Activated naive CD8-positive, alpha-beta T cell treated with anti-CD3 and anti-CD28 coated beads, Interleukin-2, amount 10 ng/mL, durations not matched to agents 7 days and 5 days (primary cell): ENCODE measurements at regions not wholly inside any gene's neighbourhood (a gene's known extent, or its start where the extent isn't known, plus 50 kb on each side); places are given as distances from the start of the nearest gene placed in this dataset.
"Not testable (repeated sequence)": the region's sequence is repeated elsewhere in the genome, so short reads cannot be mapped to it uniquely, and the experiment has no call there.

ENCODE experiments used
- ATAC-seq: fragments of 150-1000 bp; cut with Tn5 transposase; one replicate; pipeline ENCODE4 v1.10.0; 2021; ENCODE audit warnings: low read depth, moderate library complexity
- POLR2A ChIA-PET: fragments of 350-600 bp; sonication (Branson Sonifier 250); formaldehyde crosslinking; loops from one replicate; lab custom pipeline; 2021; ENCODE audit warnings: antibody characterized with exemption; lab: Charles Lee
- DNase-seq: peaks from one replicate; pipeline ENCODE4 v3.0.0; 2021
- H3K27ac Mint-ChIP-seq: one replicate; pipeline ENCODE4 v1.8.0; 2022; ENCODE audit warnings: mild to moderate bottlenecking, mixed read lengths
- H3K27me3 Mint-ChIP-seq: one replicate; pipeline ENCODE4 v1.8.0; 2022; ENCODE audit warnings: mild to moderate bottlenecking, moderate library complexity, mixed read lengths
- H3K36me3 Mint-ChIP-seq: one replicate; pipeline ENCODE4 v1.8.0; 2021; ENCODE audit warnings: mild to moderate bottlenecking, mixed read lengths
- H3K4me1 Mint-ChIP-seq: one replicate; pipeline ENCODE4 v1.8.0; 2021; ENCODE audit warnings: mixed read lengths
- H3K4me3 Mint-ChIP-seq: one replicate; pipeline ENCODE4 v1.8.0; 2022; ENCODE audit warnings: mild to moderate bottlenecking, moderate library complexity, mixed read lengths
- H3K9me3 Mint-ChIP-seq: one replicate; pipeline ENCODE4 v1.8.0; 2021; ENCODE audit warnings: mixed read lengths

DNA sequence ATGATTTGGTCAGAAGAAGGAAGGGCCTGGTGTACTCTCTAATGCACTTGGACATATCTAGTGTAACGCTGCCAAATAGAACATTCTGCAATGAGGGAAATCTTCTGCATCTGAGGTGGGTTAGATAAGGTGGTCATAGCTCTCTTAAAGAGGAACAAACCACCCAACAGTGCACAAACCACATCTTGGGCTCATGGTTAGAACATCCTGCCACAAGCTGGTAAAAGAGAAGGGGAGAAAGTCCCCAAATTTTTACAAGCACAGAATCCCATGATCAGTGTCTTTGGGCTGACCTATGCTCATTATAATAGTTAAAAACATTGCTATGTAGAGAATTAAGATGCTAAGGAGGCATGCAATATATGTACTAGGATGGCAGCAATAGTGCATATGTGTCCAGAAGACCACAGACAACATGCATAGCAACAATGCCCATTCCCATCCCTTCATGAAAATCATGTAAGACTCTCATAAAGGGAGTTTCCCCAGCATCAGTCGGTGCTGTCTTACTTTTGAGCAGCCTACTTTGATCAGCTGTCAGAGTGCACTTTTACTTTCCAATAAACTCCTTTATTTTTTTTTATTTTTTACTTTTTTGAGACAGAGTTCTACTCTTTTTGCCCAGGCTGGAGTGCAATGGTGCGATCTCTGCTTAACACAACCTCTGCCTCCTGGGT is 99.7 kb upstream of the SLC7A11 start:
- Mint-ChIP-seq H3K27me3 (peaks cover 3% of the 10 kb centered on the region), H3K4me1 (peaks cover 19% of the 10 kb centered on the region), H3K9me3 (no peaks in the 10 kb centered on the region), H3K4me3 (no peak overlapping the region), H3K36me3 (no peaks in the 10 kb centered on the region), H3K27ac (no peak overlapping the region)
- POLR2A ChIA-PET, result no interaction called here
- peak; percentile 65 for ATAC-seq
- DNase-seq, result no peak

DNA sequence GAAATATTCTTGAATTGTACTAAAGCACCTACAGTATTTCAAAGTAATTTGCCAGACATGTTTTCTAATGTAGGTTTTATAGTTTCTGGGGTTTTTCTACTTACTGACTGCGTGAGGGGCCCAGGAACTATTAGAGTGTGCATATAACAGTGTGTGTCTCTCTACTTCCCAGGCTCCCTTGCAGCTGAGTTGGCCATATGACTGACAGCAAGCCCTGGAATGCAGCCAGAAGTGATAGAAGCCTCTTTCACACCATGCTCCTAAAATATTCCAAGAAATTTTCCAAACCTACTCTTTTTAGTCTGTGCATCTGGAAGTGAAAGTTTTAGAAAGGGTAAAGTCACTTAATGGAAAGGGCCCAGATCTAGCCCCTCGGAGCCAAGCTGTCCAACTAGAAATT is 96.7 kb upstream of the SLC7A11 start:
- ATAC-seq (no peak), DNase-seq (no peak)
- Mint-ChIP-seq H3K36me3 (no peaks in the 10 kb centered on the region), H3K27ac (no peak overlapping the region), H3K4me1 (peaks cover 15% of the 10 kb centered on the region), H3K27me3 (peaks cover 6% of the 10 kb centered on the region), H3K9me3 (peaks cover 2% of the 10 kb centered on the region), H3K4me3 (no peak overlapping the region)
- POLR2A ChIA-PET, result no interaction called here

DNA sequence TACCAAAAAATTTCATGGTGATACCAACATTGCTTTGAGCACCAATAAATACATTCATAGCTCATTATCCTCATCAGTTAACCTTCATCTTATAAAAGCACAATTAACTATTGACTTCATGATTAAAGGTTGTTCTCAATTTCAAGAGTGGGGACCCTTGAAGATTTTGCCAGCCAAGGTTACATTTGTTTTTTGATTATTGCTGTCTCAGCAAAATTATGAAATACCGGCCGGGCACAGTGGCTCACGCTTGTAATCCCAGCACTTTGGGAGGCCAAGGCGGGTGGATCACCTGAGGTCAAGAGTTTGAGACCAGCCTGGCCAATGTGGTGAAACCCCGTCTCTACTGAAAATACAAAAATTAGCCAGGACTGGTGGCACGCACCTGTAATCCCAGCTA is 96.1 kb upstream of the SLC7A11 start:
- H3K27me3 Mint-ChIP-seq, H3K4me3 Mint-ChIP-seq, H3K9me3 Mint-ChIP-seq, POLR2A ChIA-PET, DNase-seq, ATAC-seq, H3K36me3 Mint-ChIP-seq, H3K27ac Mint-ChIP-seq: not testable (repeated sequence)
- peaks cover 11% of the 10 kb centered on the region for H3K4me1 Mint-ChIP-seq

DNA sequence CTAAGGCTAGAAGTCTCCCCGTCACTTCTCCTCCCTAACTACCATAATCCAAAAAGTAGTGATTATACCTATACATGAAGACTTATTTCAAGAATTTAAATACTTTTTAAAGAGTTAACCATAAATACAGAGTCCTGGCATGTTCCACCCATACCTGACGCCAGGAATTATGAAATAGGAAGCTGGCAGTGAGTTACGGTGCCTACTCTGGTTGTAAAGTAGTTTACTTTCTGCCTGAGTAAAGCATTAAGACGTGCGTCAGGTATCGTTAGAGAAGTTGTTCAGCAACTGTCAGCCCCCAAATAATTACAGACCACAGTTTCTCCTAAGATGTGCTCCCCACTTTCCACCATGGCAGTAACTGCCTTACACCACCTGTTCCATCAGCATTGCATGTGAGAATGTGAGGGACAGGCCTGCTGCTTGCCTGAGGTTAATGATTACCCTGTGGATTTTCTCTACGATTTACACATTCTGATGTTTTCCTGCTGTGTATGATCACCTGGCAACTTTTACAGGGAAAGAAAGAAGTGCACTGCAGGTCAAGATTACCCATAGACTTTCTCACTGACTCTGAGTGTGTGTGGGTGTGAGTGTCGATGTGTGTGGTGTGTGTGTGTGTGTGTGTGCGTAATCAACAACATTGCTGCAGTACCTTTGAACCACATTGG is 92.3 kb upstream of the SLC7A11 start:
- DNase-seq (no peak), ATAC-seq (no peak)
- Mint-ChIP-seq H3K4me1 (no peaks in the 10 kb centered on the region), H3K27me3 (peaks cover 10% of the 10 kb centered on the region), H3K36me3 (no peaks in the 10 kb centered on the region), H3K27ac (no peak overlapping the region), H3K4me3 (no peak overlapping the region), H3K9me3 (peaks cover 2% of the 10 kb centered on the region)
- POLR2A ChIA-PET, result no interaction called here

DNA sequence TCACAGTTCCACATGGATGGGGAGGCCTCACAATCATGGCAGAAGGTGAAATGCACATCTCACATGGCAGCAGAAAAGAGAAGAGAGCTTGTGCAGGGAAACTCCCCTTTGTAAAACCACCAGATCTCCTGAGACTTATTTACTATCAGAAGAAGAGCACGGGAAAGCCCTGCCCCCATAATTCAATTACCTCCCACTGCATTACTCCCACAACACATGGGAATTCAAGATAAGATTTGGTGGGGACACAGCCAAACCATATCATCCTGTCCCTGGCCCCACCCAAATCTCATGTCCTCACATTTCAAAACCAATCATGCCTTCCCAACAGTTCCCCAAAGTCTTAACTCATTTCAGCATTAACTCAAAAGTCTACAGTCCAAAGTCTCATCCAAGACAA is 90.3 kb upstream of the SLC7A11 start:
- DNase-seq, H3K4me3 Mint-ChIP-seq, POLR2A ChIA-PET, H3K9me3 Mint-ChIP-seq, H3K27me3 Mint-ChIP-seq, H3K4me1 Mint-ChIP-seq, ATAC-seq, H3K36me3 Mint-ChIP-seq, H3K27ac Mint-ChIP-seq: not testable (repeated sequence)

DNA sequence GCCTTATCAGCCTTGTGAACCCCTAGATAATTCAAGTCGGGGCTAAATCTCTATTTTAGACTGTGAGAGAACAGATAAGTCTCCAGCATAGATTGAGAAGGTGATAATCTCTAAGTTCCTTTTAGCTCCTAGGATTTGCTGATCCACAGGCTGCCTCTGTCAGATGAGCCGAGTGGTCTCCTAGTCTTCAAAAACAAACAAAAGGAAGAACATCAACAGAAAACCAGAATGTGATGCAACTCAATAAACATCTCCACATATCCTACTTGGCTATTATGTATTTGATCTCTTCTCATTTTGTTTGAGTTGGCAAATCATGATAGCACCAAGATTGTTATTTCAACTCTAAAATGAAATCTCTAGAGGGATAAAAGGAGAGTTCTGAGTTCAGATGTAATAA is 88.4 kb upstream of the SLC7A11 start:
- DNase-seq, result no peak
- ATAC-seq, result no peak
- Mint-ChIP-seq H3K36me3 (no peaks in the 10 kb centered on the region), H3K4me3 (no peak overlapping the region), H3K4me1 (peaks cover 6% of the 10 kb centered on the region), H3K27ac (no peak overlapping the region), H3K9me3 (peaks cover 2% of the 10 kb centered on the region), H3K27me3 (peaks cover 9% of the 10 kb centered on the region)
- POLR2A ChIA-PET, result no interaction called here

DNA sequence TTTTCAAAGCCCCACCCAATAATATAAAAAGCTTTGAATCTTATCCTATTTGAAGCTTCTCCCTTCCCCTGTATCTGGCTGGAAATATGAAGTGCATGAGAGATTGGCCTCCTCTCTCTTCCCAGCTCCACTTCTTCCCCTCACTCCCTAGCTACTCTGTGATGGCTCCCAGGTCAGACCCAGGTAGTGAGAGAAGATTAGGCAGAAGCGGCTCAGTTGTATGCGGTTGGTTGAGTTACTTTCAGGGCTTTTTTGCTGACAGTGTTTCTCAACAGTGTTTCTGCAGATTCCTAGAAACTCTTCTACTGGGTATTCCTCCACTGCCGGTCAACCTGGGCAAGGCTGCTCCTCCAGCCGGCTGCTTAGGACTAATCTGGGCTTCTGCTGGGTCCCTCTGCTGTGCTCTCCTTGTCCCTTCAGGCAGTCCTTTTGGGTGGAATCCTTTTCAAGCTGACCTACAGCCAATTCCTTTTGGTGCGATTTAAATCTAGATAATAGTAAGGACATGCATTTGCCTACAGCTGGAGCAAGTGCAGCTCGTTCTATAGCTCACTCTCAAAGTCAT is 87.4 kb upstream of the SLC7A11 start:
- H3K4me1 Mint-ChIP-seq, result peaks cover 6% of the 10 kb centered on the region
- ATAC-seq, result no peak
- peaks cover 10% of the 10 kb centered on the region for H3K27me3 Mint-ChIP-seq
- DNase-seq, result no peak
- POLR2A ChIA-PET, result no interaction called here
- no peak overlapping the region for H3K27ac Mint-ChIP-seq
- H3K36me3 Mint-ChIP-seq, result no peaks in the 10 kb centered on the region
- H3K9me3 Mint-ChIP-seq, result no peaks in the 10 kb centered on the region
- no peak overlapping the region for H3K4me3 Mint-ChIP-seq

DNA sequence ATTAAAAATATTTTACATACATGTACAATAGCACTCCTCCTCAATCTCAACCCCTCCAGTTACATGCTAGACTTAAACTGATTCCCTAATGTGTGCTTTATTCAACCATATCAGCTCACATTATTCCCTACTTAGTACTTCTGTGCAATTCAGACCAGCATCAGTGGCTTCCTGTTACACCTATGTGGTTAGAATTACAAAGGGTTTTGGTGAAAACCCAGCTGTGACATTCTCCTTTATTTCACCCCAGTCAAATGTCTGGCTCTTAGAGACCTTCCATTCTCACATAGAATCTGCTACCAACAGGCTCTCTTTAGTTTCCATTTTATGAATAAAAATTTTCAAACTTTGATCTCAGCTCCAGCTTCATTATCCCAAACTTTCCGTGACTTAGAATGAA is 85.2 kb upstream of the SLC7A11 start:
- Mint-ChIP-seq H3K9me3 (no peaks in the 10 kb centered on the region), H3K4me1 (peaks cover 6% of the 10 kb centered on the region), H3K27ac (no peak overlapping the region), H3K4me3 (no peak overlapping the region), H3K27me3 (peaks cover 17% of the 10 kb centered on the region), H3K36me3 (no peaks in the 10 kb centered on the region)
- peak; percentile 42 for ATAC-seq
- DNase-seq, result no peak
- POLR2A ChIA-PET, result no interaction called here

DNA sequence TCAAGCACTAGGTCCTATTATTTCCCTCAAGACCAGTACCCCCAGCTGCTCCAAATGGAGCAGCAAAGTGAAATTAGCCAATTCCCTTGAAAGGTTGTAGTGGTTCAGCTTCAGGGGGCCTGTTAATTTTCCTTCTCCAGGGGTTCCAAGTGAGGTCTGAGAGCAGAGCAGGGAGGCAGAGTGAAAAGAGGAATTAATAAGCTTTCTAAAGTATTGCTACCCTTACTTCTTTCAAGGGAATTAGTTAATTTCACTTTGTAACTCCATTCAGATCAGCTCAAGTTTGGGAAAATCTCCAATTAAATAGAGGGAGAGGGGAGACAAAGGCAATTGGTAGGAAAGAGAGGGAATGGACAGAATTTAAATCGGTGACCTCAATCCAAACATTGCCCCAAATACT is 78.7 kb upstream of the SLC7A11 start:
- DNase-seq, result no peak
- Mint-ChIP-seq H3K36me3 (no peaks in the 10 kb centered on the region), H3K4me3 (no peak overlapping the region), H3K27ac (no peak overlapping the region), H3K27me3 (peaks cover 11% of the 10 kb centered on the region), H3K9me3 (peaks cover 1% of the 10 kb centered on the region), H3K4me1 (no peaks in the 10 kb centered on the region)
- ATAC-seq, result no peak
- POLR2A ChIA-PET, result no interaction called here

DNA sequence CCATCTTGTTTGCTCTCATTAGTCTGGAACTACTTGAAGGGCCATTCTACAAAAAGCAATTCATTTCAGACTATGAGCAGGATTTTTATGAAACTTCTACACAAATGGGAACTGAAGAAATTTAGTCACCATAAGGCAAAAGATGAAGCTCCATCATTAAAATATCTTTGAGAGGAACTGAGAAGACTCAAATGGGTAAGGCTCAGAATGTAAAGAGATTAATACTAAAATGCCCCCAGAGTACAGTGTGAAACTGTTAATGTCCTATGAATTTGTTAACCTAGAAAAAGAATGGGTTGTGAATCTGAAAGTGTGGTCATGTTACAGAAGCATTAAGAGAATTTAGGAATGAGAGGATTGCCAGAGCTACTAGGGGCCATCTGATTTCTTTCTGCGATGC is 77.9 kb upstream of the SLC7A11 start:
- H3K36me3 Mint-ChIP-seq, result no peaks in the 10 kb centered on the region
- no peak overlapping the region for H3K4me3 Mint-ChIP-seq
- POLR2A ChIA-PET, result no interaction called here
- no peak for ATAC-seq
- H3K27ac Mint-ChIP-seq, result no peak overlapping the region
- peaks cover 1% of the 10 kb centered on the region for H3K9me3 Mint-ChIP-seq
- H3K27me3 Mint-ChIP-seq, result peaks cover 10% of the 10 kb centered on the region
- H3K4me1 Mint-ChIP-seq, result no peaks in the 10 kb centered on the region
- DNase-seq, result no peak

DNA sequence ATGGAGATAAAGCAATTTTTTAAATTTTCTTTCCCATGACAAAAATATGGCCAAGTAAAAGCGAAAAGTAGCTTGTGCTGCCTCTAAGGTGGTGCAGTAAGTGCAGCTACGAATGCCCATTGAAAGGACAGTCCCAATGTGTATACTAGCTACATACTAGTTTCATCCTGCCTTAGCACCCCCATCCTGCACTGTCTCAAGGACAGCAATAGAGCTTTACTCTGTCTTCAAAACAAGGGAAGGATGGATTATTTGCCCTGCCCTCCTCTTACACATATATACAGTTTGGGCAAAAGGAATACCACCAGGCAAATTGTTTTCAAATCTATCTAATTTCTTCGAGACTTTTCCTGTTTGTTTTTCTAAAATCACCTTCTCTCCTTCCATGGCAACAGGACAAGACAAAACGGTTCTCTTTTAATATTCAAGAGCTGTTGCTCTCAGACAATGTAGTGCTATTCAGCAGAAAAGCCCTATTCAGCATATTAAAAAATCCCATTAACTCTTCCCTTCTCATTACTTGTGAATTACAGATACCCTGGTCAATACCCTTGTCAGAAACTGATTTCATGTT is 75.1 kb upstream of the SLC7A11 start:
- Mint-ChIP-seq H3K36me3 (no peaks in the 10 kb centered on the region), H3K9me3 (peaks cover 1% of the 10 kb centered on the region), H3K27me3 (no peaks in the 10 kb centered on the region), H3K27ac (no peak overlapping the region), H3K4me3 (no peak overlapping the region), H3K4me1 (no peaks in the 10 kb centered on the region)
- no peak for DNase-seq
- ATAC-seq, result no peak
- POLR2A ChIA-PET, result no interaction called here

DNA sequence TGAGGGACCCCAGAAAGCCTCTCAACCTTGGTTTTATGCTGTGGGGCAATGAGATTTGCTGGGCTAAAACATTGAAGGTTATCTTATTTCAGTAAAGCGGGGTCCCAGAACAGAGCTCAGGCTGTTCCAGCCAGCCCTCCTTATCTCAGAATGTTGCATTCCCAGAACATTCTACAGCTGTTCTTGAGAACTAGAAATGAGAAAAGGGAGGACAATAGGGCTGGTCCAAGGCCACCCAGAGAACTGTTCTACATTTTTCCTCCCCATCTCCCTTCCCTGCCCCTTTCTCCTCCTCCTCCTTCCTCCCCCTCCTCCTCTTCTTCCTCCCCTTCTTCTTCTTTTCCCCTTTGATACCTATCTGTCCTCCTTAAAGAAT is 70.4 kb upstream of the SLC7A11 start:
- Mint-ChIP-seq H3K27me3 (no peaks in the 10 kb centered on the region), H3K9me3 (peaks cover 1% of the 10 kb centered on the region)
- POLR2A ChIA-PET, result no interaction called here

DNA sequence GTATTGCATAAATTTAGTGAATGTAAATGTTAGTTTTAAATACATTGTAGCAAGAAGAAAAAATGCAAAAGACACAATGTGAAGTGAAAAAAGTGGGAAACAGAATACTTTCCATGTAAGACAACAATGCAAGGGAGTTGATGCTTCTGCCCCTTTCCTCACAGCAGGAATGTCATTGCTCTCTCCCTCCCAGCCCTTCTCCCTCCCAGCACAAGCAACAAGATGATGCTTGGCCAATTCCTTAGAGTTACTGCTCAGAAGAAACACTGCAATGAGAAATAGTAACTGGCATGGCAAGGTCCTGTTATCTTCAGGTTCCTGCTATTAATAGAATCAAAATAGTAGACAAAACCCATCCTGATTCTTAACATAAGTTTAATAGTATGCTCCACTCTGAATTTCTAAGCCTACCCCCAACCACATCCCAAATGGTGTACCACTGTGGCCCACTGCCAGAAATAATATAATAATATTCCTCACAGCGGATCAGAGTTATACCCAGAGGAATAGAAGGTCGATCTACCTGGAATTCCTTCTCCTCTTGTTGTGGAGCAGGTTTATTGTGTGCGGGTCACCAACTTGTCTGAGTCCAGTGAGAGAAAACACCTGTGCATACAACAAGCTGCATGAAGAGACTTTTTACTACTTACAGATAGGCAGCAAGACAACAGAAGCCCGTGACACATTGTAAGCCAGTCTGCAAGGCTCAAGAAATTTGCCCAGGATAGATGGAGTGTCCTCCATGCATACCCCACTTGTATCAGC is 69.8 kb upstream of the SLC7A11 start:
- Mint-ChIP-seq H3K4me3 (no peak overlapping the region), H3K9me3 (peaks cover 1% of the 10 kb centered on the region), H3K4me1 (no peaks in the 10 kb centered on the region), H3K27ac (no peak overlapping the region), H3K36me3 (no peaks in the 10 kb centered on the region), H3K27me3 (no peaks in the 10 kb centered on the region)
- POLR2A ChIA-PET, result no interaction called here
- DNase-seq, result no peak
- ATAC-seq, result no peak

More for the DNA sequence above, 70.4 kb upstream of the SLC7A11 start:
- Mint-ChIP-seq H3K4me1 (no peaks in the 10 kb centered on the region), H3K36me3 (no peaks in the 10 kb centered on the region), H3K4me3 (no peak overlapping the region), H3K27ac (no peak overlapping the region)
- no peak for ATAC-seq
- no peak for DNase-seq
